ENCODE measurements at regions not wholly inside any gene's neighbourhood (a gene's known extent, or its start where the extent isn't known, plus 50 kb on each side); places are given as distances from the start of the nearest gene placed in this dataset.

DNA sequence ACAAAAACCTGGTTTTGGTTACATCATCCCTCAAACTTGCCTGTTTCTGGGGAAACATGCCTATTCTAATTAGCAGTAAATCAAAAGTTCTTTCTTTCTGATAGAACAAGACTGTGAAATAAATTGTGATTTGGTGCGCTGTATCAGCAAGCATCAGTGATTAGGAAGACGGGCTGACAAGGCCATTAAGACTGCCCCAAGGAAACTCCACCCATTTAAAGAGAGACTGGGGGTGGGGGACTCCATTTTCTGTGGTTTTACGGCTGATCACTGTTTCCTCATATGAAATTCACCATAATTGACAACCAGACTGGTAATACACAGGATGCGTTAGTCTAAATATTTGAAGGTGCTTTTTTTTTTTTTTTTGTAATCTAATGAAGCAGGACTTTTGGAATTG lies 68.7 kb downstream of the MBL2 start:
- H3K4ac ChIP-seq (ENCODE audit: low read depth, low read length), result no peak overlapping the region
- H3K27me3 Mint-ChIP-seq (ENCODE audit: low read depth), result no peaks in the 10 kb centered on the region
- no peak overlapping the region for H2BK12ac ChIP-seq (ENCODE audit: insufficient read length, low read depth, low read length)
- H3K27me3 ChIP-seq (ENCODE audit: insufficient read depth, low read length), result no peaks in the 10 kb centered on the region
- H3K36me3 Mint-ChIP-seq (ENCODE audit: insufficient read depth in 1 of 3, low read depth in 3 of 3), result no peaks in the 10 kb centered on the region
- no peak overlapping the region for H2BK20ac ChIP-seq (ENCODE audit: low read depth, low read length, poor library complexity, severe bottlenecking)
- H2AK5ac ChIP-seq (ENCODE audit: insufficient read length, low read length), result no peak overlapping the region
- DNase-seq, result no peak
- H2BK5ac ChIP-seq (ENCODE audit: insufficient read length, low read length), result no peak overlapping the region
- no peak overlapping the region for H2BK120ac ChIP-seq (ENCODE audit: low read depth, low read length, poor library complexity, severe bottlenecking)
- H3T11ph ChIP-seq (ENCODE audit: low read length), result no peak overlapping the region
- no peak overlapping the region for H3K4me3 Mint-ChIP-seq
- no CpG with 5 or more reads among the region's 4 CpGs for WGBS (ENCODE audit: extremely low coverage, insufficient read length, low lambda C conversion rate)
- H3K56ac ChIP-seq (ENCODE audit: insufficient read length, low read depth, low read length), result no peak overlapping the region
- H2BK15ac ChIP-seq (ENCODE audit: low read depth, low read length), result no peak overlapping the region
- H3K18ac ChIP-seq (ENCODE audit: insufficient read length, low read depth, low read length), result no peak overlapping the region
- H3K23ac ChIP-seq (ENCODE audit: insufficient read length, low read depth, low read length), result no peak overlapping the region
- no peaks in the 10 kb centered on the region for H3K9me3 Mint-ChIP-seq
- no peak overlapping the region for H3K4me2 ChIP-seq (ENCODE audit: insufficient read depth, insufficient read length, low read length)
- no peak overlapping the region for H4K5ac ChIP-seq (ENCODE audit: insufficient read length, low read depth, low read length)
- no peak overlapping the region for H4K8ac ChIP-seq (replicated peaks; ENCODE audit: insufficient read length, low read depth, low read length)
- H3K79me2 ChIP-seq (ENCODE audit: insufficient read depth, low read length), result no peaks in the 10 kb centered on the region
- no peaks in the 10 kb centered on the region for H3K79me1 ChIP-seq (ENCODE audit: insufficient read depth, low read depth, low read length, poor library complexity, severe bottlenecking)
- H4K20me1 ChIP-seq (ENCODE audit: control insufficient read depth, insufficient read depth, insufficient read length), result no peaks in the 10 kb centered on the region
- H3K9ac ChIP-seq (ENCODE audit: extremely low read depth, insufficient read length, low read length), result no peak overlapping the region
- no peaks in the 10 kb centered on the region for H3K9me3 ChIP-seq (ENCODE audit: control insufficient read depth, low read depth, low read length)
- no peak overlapping the region for H3K27ac ChIP-seq (ENCODE audit: insufficient read length, low read depth, low read length)
- no peak overlapping the region for H3K27ac Mint-ChIP-seq
- TF ChIP-seq, protein P1, sequence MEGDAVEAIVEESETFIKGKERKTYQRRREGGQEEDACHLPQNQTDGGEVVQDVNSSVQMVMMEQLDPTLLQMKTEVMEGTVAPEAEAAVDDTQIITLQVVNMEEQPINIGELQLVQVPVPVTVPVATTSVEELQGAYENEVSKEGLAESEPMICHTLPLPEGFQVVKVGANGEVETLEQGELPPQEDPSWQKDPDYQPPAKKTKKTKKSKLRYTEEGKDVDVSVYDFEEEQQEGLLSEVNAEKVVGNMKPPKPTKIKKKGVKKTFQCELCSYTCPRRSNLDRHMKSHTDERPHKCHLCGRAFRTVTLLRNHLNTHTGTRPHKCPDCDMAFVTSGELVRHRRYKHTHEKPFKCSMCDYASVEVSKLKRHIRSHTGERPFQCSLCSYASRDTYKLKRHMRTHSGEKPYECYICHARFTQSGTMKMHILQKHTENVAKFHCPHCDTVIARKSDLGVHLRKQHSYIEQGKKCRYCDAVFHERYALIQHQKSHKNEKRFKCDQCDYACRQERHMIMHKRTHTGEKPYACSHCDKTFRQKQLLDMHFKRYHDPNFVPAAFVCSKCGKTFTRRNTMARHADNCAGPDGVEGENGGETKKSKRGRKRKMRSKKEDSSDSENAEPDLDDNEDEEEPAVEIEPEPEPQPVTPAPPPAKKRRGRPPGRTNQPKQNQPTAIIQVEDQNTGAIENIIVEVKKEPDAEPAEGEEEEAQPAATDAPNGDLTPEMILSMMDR (conservative IDR thresholded peaks at IDR 0.05), result no peak
- no peak overlapping the region for H4K91ac ChIP-seq (ENCODE audit: insufficient read length, low read depth, low read length)
- H3K23me2 ChIP-seq (ENCODE audit: insufficient read length, low read depth, low read length, poor library complexity, severe bottlenecking), result no peaks in the 10 kb centered on the region
- no peaks in the 10 kb centered on the region for H3K4me1 Mint-ChIP-seq
- H3K4me1 ChIP-seq (ENCODE audit: insufficient read depth, low read length), result no peaks in the 10 kb centered on the region
- H3K14ac ChIP-seq (ENCODE audit: insufficient read depth, low read length), result no peak overlapping the region
- no peak overlapping the region for H2AFZ ChIP-seq (ENCODE audit: low read length)
